DOHH2 (cell line): ENCODE measurements at regions not wholly inside any gene's neighbourhood (a gene's known extent, or its start where the extent isn't known, plus 50 kb on each side); places are given as distances from the start of the nearest gene placed in this dataset.

ENCODE experiments used
- EZH2phosphoT487 ChIP-seq: fragments of 200-600 bp; sonication (generic); IDR thresholded peaks from 2 replicates; pipeline ENCODE4 v1.6.1; 2017; ENCODE audit warnings: borderline replicate concordance, mild to moderate bottlenecking, antibody characterized with exemption, low read length, moderate library complexity, mixed read lengths
- TF ChIP-seq, protein P1 (sequence below): fragments of 200-600 bp; sonication (generic); IDR thresholded peaks from one replicate; pipeline ENCODE4 v1.5.1; 2014; ENCODE audit warnings: antibody characterized with exemption, mild to moderate bottlenecking, low read depth, low read length; ENCODE audit not compliant: poor library complexity, severe bottlenecking

GRCh38 chr6:122903266-122903915, 92.6 kb upstream of the CLVS2 start:
- TF ChIP-seq, protein P1, sequence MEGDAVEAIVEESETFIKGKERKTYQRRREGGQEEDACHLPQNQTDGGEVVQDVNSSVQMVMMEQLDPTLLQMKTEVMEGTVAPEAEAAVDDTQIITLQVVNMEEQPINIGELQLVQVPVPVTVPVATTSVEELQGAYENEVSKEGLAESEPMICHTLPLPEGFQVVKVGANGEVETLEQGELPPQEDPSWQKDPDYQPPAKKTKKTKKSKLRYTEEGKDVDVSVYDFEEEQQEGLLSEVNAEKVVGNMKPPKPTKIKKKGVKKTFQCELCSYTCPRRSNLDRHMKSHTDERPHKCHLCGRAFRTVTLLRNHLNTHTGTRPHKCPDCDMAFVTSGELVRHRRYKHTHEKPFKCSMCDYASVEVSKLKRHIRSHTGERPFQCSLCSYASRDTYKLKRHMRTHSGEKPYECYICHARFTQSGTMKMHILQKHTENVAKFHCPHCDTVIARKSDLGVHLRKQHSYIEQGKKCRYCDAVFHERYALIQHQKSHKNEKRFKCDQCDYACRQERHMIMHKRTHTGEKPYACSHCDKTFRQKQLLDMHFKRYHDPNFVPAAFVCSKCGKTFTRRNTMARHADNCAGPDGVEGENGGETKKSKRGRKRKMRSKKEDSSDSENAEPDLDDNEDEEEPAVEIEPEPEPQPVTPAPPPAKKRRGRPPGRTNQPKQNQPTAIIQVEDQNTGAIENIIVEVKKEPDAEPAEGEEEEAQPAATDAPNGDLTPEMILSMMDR: no peak
- no peak for TF ChIP-seq EZH2phosphoT487
